Thyroid gland (tissue), 4 donors: ENCODE measurements at regions not wholly inside any gene's neighbourhood (a gene's known extent, or its start where the extent isn't known, plus 50 kb on each side); places are given as distances from the start of the nearest gene placed in this dataset.

Experiments used
- DNase-seq, 2 donors: peaks; one replicate each; pipeline ENCODE4 v3.0.0-alpha.2; 2019
- H3K27ac ChIP-seq, 3 donors: fragments of 200-600 bp; sonication (generic); 1 replicate in 2 of 3; 2 replicates in 1 of 3; pipeline ENCODE4 v1.5.1; 2016 to 2019; ENCODE audit warnings: mild to moderate bottlenecking in 1 of 3, moderate library complexity in 1 of 3
- H3K27me3 ChIP-seq: fragments of 200-600 bp; sonication (generic); one replicate; pipeline ENCODE4 v1.5.1; 2019
- H3K36me3 ChIP-seq, 2 donors: fragments of 200-600 bp; sonication (generic); one replicate each; pipeline ENCODE4 v1.5.1; 2016 to 2019
- H3K4me1 ChIP-seq, 2 donors: fragments of 200-600 bp; sonication (generic); one replicate each; pipeline ENCODE4 v1.5.1; 2017 to 2019
- H3K4me3 ChIP-seq, 3 donors: fragments of 200-600 bp; sonication (generic); replicated peaks in 1 of 3; 1 replicate in 2 of 3; 2 replicates in 1 of 3; pipeline ENCODE4 v1.5.1; 2016; ENCODE audit warnings: mild to moderate bottlenecking in 1 of 3
- H3K9me3 ChIP-seq: fragments of 200-600 bp; sonication (generic); one replicate; pipeline ENCODE4 v1.5.1; 2017
- POLR2A ChIP-seq, 2 donors: fragments of 450-650 bp; IDR thresholded peaks; one replicate each; pipeline ENCODE4 v1.6.1; 2017; ENCODE audit warnings: antibody characterized with exemption in 2 of 2, mild to moderate bottlenecking in 2 of 2, moderate library complexity in 1 of 2
- WGBS, 2 donors: methylation state at CpG; one replicate each; pipeline ENCODE4 v1.1.5; 2017; 5-methylcytosine and 5-hydroxymethylcytosine counted together
- intact Hi-C: fragments of 100-400 bp; cut with DNase I; formaldehyde crosslinking; loops from one replicate; pipeline ENCODE4 v1.15.1; 2023
- TF ChIP-seq, protein P1 (sequence below), 6 experiments: fragments of 200-600 bp in 3 of 6; fragments of 450-650 bp in 3 of 6; sonication (generic) in 3 of 6; IDR thresholded peaks; one replicate each; pipeline ENCODE4 v1.5.1; 2016 to 2019; ENCODE audit warnings: antibody characterized with exemption in 6 of 6, mild to moderate bottlenecking in 2 of 6, inconsistent platforms in 1 of 6, moderate library complexity in 1 of 6

DNA sequence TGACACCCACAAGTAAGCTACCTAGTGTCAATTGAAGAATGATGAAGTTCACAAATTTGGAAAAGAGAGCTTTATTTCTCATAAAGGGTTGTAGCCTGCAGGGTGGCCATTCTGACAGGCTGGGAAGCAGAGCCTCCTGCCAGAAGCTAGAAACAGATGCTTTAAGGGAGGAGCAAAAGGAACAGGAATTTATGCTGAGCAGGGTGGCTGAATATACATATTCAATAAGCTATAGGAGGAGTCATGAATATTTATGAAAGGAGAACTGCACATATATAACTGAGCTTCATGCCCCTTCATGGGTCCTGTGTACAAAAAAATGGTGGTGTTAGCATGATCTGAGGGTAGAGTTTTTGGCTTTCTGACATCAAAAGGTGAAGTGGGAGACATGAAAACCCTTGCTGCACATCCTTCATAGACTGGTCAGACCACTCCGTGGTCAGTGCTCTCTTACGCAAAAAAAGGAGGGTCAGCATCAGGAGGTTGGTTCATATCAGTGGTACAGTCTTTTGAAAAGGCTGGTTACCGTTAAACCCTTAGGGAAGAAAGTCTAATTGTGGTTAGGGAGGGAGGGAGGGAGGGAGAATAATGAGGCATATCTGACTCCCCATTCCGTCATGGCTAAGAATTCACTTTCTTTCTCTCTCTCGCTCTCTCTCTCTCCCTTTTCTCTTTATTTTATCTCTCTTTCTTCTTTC, 121.4 kb downstream of the LUZP4 start:
- WGBS, 2 donors, result 95 to 96% methylated on average over 4 to 5 of the region's 5 CpGs
- Histone ChIP-seq H3K4me1 (no peaks in the 10 kb centered on the region), H3K9me3 (no peaks in the 10 kb centered on the region), H3K36me3 (no peaks in the 10 kb centered on the region), H3K27me3 (no peaks in the 10 kb centered on the region), H3K4me3 (no peak overlapping the region), H3K27ac (no peak overlapping the region)
- TF ChIP-seq, protein P1, sequence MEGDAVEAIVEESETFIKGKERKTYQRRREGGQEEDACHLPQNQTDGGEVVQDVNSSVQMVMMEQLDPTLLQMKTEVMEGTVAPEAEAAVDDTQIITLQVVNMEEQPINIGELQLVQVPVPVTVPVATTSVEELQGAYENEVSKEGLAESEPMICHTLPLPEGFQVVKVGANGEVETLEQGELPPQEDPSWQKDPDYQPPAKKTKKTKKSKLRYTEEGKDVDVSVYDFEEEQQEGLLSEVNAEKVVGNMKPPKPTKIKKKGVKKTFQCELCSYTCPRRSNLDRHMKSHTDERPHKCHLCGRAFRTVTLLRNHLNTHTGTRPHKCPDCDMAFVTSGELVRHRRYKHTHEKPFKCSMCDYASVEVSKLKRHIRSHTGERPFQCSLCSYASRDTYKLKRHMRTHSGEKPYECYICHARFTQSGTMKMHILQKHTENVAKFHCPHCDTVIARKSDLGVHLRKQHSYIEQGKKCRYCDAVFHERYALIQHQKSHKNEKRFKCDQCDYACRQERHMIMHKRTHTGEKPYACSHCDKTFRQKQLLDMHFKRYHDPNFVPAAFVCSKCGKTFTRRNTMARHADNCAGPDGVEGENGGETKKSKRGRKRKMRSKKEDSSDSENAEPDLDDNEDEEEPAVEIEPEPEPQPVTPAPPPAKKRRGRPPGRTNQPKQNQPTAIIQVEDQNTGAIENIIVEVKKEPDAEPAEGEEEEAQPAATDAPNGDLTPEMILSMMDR (IDR thresholded peaks at IDR 0.05), result no peak
- no peak for DNase-seq
- intact Hi-C loops, result no loop called here

DNA sequence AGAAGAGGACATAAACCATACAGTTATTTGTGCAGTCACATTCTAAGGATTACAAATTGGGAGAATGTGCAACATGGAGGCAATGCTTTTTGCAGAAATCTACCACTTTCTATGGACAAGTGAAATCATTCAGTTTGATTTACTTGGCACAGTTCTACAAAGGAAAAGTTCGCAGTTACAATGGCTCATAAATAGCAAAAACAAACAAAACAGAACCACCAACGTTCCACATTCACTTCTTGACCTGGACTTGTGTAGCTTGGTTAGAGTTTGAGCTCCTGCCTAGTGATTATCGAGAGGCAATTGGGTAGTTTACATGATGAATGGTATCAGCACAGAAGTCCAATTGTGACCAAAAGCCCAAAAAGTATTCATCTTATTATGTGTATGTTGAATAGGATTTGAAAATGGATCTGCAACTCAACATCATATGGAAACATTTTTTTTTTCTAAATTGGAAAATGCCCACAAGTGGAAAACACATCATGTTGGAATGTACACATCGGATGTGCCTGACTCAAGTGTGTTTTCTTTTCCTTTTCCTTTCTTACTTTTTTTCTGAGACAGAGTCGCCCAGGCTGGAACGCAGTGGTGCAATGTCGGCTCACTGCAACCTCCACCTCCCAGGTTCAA, 123.8 kb downstream of the LUZP4 start:
- Histone ChIP-seq H3K27ac (no peak overlapping the region), H3K36me3 (no peaks in the 10 kb centered on the region), H3K27me3 (no peaks in the 10 kb centered on the region), H3K4me1 (no peaks in the 10 kb centered on the region), H3K4me3 (no peak overlapping the region), H3K9me3 (no peaks in the 10 kb centered on the region)
- 70 to 72% methylated on average over 7 of the region's 7 CpGs for WGBS, 2 donors
- intact Hi-C loops, result no loop called here
- DNase-seq, result no peak
- TF ChIP-seq POLR2A (IDR thresholded peaks at IDR 0.05), result no peak
- TF ChIP-seq, protein P1 (IDR thresholded peaks at IDR 0.05), result no peak

DNA sequence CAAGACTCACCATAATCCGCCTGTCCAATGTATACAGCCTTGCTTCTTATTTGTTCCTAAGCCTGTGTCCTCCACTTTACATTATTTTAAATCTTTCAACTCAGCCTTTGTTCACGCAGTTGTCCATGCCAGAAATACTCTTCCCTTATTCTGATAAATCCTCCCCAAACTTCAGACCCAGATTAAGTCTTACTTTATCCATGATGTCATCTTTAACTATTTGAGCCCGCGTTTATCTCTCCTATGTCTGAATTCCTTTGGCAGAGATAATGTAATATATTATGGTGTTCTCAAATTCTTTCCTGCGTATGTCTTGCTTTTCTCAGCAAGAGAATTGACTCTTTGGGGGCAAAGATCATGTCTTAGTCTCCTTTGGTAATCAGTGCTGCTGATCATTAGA, 129.6 kb downstream of the LUZP4 start:
- Histone ChIP-seq H3K4me1 (no peaks in the 10 kb centered on the region), H3K27me3 (no peaks in the 10 kb centered on the region), H3K36me3 (no peaks in the 10 kb centered on the region), H3K4me3 (no peak overlapping the region), H3K27ac (no peak overlapping the region), H3K9me3 (no peaks in the 10 kb centered on the region)
- TF ChIP-seq POLR2A (IDR thresholded peaks at IDR 0.05), result no peak
- TF ChIP-seq, protein P1 (IDR thresholded peaks at IDR 0.05), result no peak
- intact Hi-C loops, result no loop called here
- 88 to 90% methylated on average over 5 of the region's 5 CpGs for WGBS, 2 donors
- no peak for DNase-seq

DNA sequence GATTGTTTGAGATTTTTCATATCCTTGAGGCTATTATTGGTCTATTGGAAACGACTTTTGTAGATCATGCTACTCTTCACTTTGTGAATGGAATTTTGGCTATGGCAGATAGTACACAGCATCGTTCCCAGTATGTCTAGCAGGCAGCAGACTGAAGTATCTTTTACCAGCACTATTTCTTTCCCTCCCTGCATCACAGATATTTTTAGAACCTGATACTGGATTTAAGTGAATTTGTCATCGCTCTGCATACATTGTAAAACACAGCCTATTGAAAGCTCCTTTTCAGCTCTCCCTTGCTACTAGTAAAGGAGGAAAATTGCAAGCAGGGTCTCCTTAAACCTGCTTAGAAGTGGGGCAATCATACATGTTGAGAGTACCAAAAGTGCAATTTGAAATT, 133.6 kb downstream of the LUZP4 start:
- no peak overlapping the region for H3K27ac ChIP-seq
- DNase-seq, result no peak
- H3K4me1 ChIP-seq, result no peaks in the 10 kb centered on the region
- no peaks in the 10 kb centered on the region for H3K36me3 ChIP-seq
- TF ChIP-seq, protein P1 (IDR thresholded peaks at IDR 0.05), result no peak
- TF ChIP-seq POLR2A (IDR thresholded peaks at IDR 0.05), result no peak
- no peaks in the 10 kb centered on the region for H3K9me3 ChIP-seq
- H3K4me3 ChIP-seq, result no peak overlapping the region
- 75 to 82% methylated on average over 3 of the region's 3 CpGs for WGBS, 2 donors
- no peaks in the 10 kb centered on the region for H3K27me3 ChIP-seq
- intact Hi-C loops, result no loop called here

DNA sequence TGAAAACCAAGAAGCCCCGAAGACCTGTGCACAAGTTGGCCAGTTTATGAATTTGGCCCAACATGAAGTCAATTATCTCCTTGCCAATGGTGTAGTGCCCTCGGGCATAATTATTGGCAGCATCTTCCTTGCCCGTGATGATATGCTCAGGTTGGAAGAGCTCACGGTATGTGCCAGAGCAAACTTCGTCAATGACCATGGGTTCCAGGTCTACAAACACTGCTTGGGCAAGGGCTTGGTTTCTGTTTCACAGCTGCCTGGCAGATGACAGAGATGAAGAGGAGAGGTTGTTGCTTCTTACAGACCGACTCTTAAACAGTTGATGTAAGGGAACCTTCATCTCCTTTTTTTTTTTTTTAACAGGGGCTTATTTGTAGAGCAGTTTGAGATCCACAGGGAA, 135.6 kb upstream of the PLS3 start:
- DNase-seq, result no peak
- Histone ChIP-seq H3K36me3 (no peaks in the 10 kb centered on the region), H3K4me1 (no peaks in the 10 kb centered on the region), H3K27me3 (no peaks in the 10 kb centered on the region), H3K27ac (no peak overlapping the region), H3K4me3 (no peak overlapping the region), H3K9me3 (no peaks in the 10 kb centered on the region)
- no peak for TF ChIP-seq POLR2A (IDR thresholded peaks at IDR 0.05)
- TF ChIP-seq, protein P1 (IDR thresholded peaks at IDR 0.05), result no peak
- WGBS, 2 donors, result 90 to 97% methylated on average over 4 to 6 of the region's 6 CpGs
- intact Hi-C loops, result no loop called here
